ENCODE measurements at regions not wholly inside any gene's neighbourhood (a gene's known extent, or its start where the extent isn't known, plus 50 kb on each side); places are given as distances from the start of the nearest gene placed in this dataset.

- H3K4me3 ChIP-seq (ENCODE audit: low read depth, low read length) = no peak overlapping the region
- TF ChIP-seq CTCF (IDR thresholded peaks at IDR 0.05; ENCODE audit: low read depth, low read length, missing control alignments) = no peak
- in situ Hi-C loops (cut with HindIII; ENCODE audit: low sequenced_read_pairs) = no loop called here
- no peak for DNase-seq (ENCODE audit: low read depth)
Measured at GRCh38 chr6:40925341-40925740, 113.7 kb downstream of the UNC5CL start.

- TF ChIP-seq CTCF (IDR thresholded peaks at IDR 0.05; ENCODE audit: low read depth, low read length, missing control alignments) = no peak
- H3K4me3 ChIP-seq (ENCODE audit: low read depth, low read length) = no peak overlapping the region
- no peak for DNase-seq (ENCODE audit: low read depth)
- in situ Hi-C loops (cut with HindIII; ENCODE audit: low sequenced_read_pairs) = no loop called here
Measured at GRCh38 chr6:40924839-40925238, 114.2 kb downstream of the UNC5CL start.

- TF ChIP-seq CTCF (IDR thresholded peaks at IDR 0.05; ENCODE audit: low read depth, low read length, missing control alignments) = no peak
- H3K4me3 ChIP-seq (ENCODE audit: low read depth, low read length) = no peak overlapping the region
- in situ Hi-C loops (cut with HindIII; ENCODE audit: low sequenced_read_pairs) = no loop called here
- no peak for DNase-seq (ENCODE audit: low read depth)
Measured at GRCh38 chr6:40923880-40924279, 115.1 kb downstream of the UNC5CL start.

- in situ Hi-C loops (cut with HindIII; ENCODE audit: low sequenced_read_pairs) = no loop called here
- no peak overlapping the region for H3K4me3 ChIP-seq (ENCODE audit: low read depth, low read length)
- no peak for TF ChIP-seq CTCF (IDR thresholded peaks at IDR 0.05; ENCODE audit: low read depth, low read length, missing control alignments)
- DNase-seq (ENCODE audit: low read depth) = no peak
Measured at GRCh38 chr6:40923326-40923725, 115.7 kb downstream of the UNC5CL start.

- TF ChIP-seq CTCF (IDR thresholded peaks at IDR 0.05; ENCODE audit: low read depth, low read length, missing control alignments) = no peak
- no peak for DNase-seq (ENCODE audit: low read depth)
- no peak overlapping the region for H3K4me3 ChIP-seq (ENCODE audit: low read depth, low read length)
- in situ Hi-C loops (cut with HindIII; ENCODE audit: low sequenced_read_pairs) = no loop called here
Measured at GRCh38 chr6:40922281-40922680, 116.7 kb downstream of the UNC5CL start.

- TF ChIP-seq CTCF (IDR thresholded peaks at IDR 0.05; ENCODE audit: low read depth, low read length, missing control alignments) = no peak
- no peak for DNase-seq (ENCODE audit: low read depth)
- no peak overlapping the region for H3K4me3 ChIP-seq (ENCODE audit: low read depth, low read length)
- in situ Hi-C loops (cut with HindIII; ENCODE audit: low sequenced_read_pairs) = no loop called here
Measured at GRCh38 chr6:40918040-40918651, 120.9 kb downstream of the UNC5CL start.

Data from astrocyte of the cerebellum (primary cell).